Activated CD8-positive, alpha-beta memory T cell treated with anti-CD3 and anti-CD28 coated beads, Interleukin-2, amount 10 ng/mL, durations not matched to agents 7 days and 5 days (primary cell): ENCODE measurements at regions not wholly inside any gene's neighbourhood (a gene's known extent, or its start where the extent isn't known, plus 50 kb on each side); places are given as distances from the start of the nearest gene placed in this dataset.

ENCODE experiments used
- ATAC-seq: fragments of 150-1000 bp; cut with Tn5 transposase; one replicate; pipeline ENCODE4 v1.10.0; 2021; ENCODE audit warnings: moderate library complexity
- CTCF ChIA-PET: fragments of 350-600 bp; sonication (Branson Sonifier 250); formaldehyde crosslinking; loops from one replicate; lab custom pipeline; 2021; ENCODE audit warnings: antibody characterized with exemption; lab: Charles Lee
- DNase-seq: peaks from one replicate; pipeline ENCODE4 v3.0.0-alpha.2; 2020
- H3K27ac Mint-ChIP-seq: one replicate; pipeline ENCODE4 v1.8.0; 2021; ENCODE audit warnings: mild to moderate bottlenecking, mixed read lengths
- H3K27me3 Mint-ChIP-seq: one replicate; pipeline ENCODE4 v1.8.0; 2021; ENCODE audit warnings: mixed read lengths
- H3K36me3 Mint-ChIP-seq: one replicate; pipeline ENCODE4 v1.8.0; 2021; ENCODE audit warnings: mild to moderate bottlenecking, mixed read lengths
- H3K4me1 Mint-ChIP-seq: one replicate; pipeline ENCODE4 v1.8.0; 2021; ENCODE audit warnings: mixed read lengths
- H3K4me3 Mint-ChIP-seq: one replicate; pipeline ENCODE4 v1.8.0; 2021; ENCODE audit warnings: mild to moderate bottlenecking, moderate library complexity, mixed read lengths
- H3K9me3 Mint-ChIP-seq: one replicate; pipeline ENCODE4 v1.8.0; 2022; ENCODE audit warnings: low read depth, mixed read lengths

DNA sequence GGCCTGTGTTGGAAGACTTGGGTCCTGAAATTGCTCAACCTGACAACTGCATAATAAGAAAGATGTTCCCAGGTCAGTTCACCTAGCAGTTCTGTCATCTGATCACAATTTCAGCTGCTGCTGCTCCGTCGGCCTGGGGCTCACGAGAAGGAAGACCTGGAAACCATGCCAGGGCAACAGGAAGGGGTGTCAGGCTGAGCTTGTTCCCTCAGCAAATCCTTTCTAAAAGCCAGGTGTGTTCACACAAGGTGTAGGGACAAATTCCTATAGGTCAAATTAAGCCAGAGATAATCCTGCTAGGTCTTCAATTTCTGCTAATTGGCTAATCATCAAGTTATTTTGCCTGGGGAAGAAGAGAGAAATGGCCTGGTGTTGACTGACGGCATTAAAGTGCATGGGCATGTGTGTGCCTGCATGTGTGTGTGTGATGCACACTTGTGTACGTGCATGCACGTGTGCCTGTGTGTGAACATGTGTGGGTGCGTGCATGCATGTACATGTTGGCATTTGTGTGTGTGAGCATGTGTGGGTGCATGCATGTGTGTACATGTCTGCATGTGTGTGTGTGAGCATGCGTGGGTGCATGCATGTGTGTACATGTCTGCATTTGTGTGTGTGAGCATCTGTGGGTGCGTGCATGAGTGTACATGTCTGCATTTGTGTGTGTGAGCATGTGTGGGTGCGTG, 178.6 kb downstream of the TMEM18 start:
- DNase-seq (no peak), ATAC-seq (no peak)
- CTCF ChIA-PET: no interaction called here
- no peak overlapping the region for H3K4me3 Mint-ChIP-seq
- H3K27ac Mint-ChIP-seq: no peak overlapping the region
- H3K36me3 Mint-ChIP-seq: no peaks in the 10 kb centered on the region
- H3K9me3 Mint-ChIP-seq: no peaks in the 10 kb centered on the region
- peaks cover 2% of the 10 kb centered on the region for H3K27me3 Mint-ChIP-seq
- H3K4me1 Mint-ChIP-seq: no peaks in the 10 kb centered on the region

- no peaks in the 10 kb centered on the region for H3K36me3 Mint-ChIP-seq
- DNase-seq (no peak), ATAC-seq (no peak)
- H3K4me3 Mint-ChIP-seq: no peak overlapping the region
- H3K27ac Mint-ChIP-seq: no peak overlapping the region
- no peaks in the 10 kb centered on the region for H3K4me1 Mint-ChIP-seq
- H3K27me3 Mint-ChIP-seq: peaks cover 2% of the 10 kb centered on the region
- CTCF ChIA-PET: no interaction called here
- no peaks in the 10 kb centered on the region for H3K9me3 Mint-ChIP-seq
These were observed 179.3 kb downstream of the TMEM18 start for GRCh38 chr2:497770-498492.

- Mint-ChIP-seq H3K36me3 (no peaks in the 10 kb centered on the region), H3K9me3 (no peaks in the 10 kb centered on the region), H3K27me3 (peaks cover 6% of the 10 kb centered on the region), H3K27ac (no peak overlapping the region), H3K4me1 (no peaks in the 10 kb centered on the region), H3K4me3 (no peak overlapping the region)
- CTCF ChIA-PET: no interaction called here
- ATAC-seq (no peak), DNase-seq (no peak)
These were observed 180.5 kb downstream of the TMEM18 start for GRCh38 chr2:496729-497128.

GRCh38 chr2:495745-496275, 181.4 kb downstream of the TMEM18 start:
- Mint-ChIP-seq H3K9me3 (no peaks in the 10 kb centered on the region), H3K4me3 (no peak overlapping the region), H3K4me1 (no peaks in the 10 kb centered on the region)

GRCh38 chr2:494853-495252, 182.4 kb downstream of the TMEM18 start:
- ATAC-seq (no peak), DNase-seq (no peak)
- Mint-ChIP-seq H3K4me3 (no peak overlapping the region), H3K9me3 (no peaks in the 10 kb centered on the region), H3K36me3 (no peaks in the 10 kb centered on the region), H3K27me3 (peaks cover 6% of the 10 kb centered on the region), H3K4me1 (no peaks in the 10 kb centered on the region), H3K27ac (no peak overlapping the region)
- CTCF ChIA-PET: no interaction called here

More at GRCh38 chr2:495745-496275, 181.4 kb downstream of the TMEM18 start:
- peaks cover 6% of the 10 kb centered on the region for H3K27me3 Mint-ChIP-seq
- CTCF ChIA-PET: no interaction called here
- no peak overlapping the region for H3K27ac Mint-ChIP-seq
- DNase-seq: no peak
- no peaks in the 10 kb centered on the region for H3K36me3 Mint-ChIP-seq
- ATAC-seq: no peak

DNA sequence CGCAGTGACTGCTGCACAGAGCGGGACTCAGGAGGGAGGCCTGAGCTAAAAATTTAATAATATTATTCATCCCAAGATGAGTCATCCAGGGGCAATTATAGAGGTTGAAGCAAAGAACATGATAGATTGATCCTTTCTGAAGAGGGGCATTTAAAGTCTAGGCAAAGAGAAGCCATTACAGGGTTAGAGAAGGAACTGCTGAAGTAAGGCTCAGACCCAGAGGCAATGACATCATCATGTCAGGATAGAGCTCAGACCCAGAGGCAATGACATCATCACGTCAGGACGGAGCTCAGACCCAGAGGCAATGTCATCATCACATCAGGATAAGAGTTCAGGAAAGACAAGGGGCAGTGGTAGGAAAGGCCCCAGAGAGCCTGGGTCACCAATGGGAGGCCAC, 184.0 kb downstream of the TMEM18 start:
- H3K9me3 Mint-ChIP-seq: no peaks in the 10 kb centered on the region
- H3K4me1 Mint-ChIP-seq: no peaks in the 10 kb centered on the region
- H3K27me3 Mint-ChIP-seq: peaks cover 6% of the 10 kb centered on the region
- ATAC-seq (no peak), DNase-seq (no peak)
- H3K36me3 Mint-ChIP-seq: no peaks in the 10 kb centered on the region
- CTCF ChIA-PET: no interaction called here
- H3K27ac Mint-ChIP-seq: no peak overlapping the region
- no peak overlapping the region for H3K4me3 Mint-ChIP-seq

DNA sequence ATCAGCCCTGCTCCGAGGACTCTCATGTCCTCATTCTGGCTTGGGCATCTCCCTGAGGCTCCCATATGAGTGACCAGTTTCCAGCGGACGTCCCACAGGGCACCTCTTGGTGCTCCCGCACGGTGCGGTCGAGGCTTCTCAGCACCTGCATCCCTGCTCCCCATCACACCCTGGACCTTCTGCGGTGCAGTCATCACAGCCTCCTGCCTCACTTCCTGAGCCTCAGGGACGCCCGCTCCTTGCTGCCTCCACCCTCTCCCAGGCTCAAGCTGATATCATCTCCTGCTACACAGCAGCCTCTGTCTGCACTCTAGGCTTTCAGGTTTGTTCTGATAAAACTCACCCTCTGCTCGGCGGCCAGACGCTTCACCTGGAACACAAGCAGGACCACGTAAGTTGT, 185.0 kb downstream of the TMEM18 start:
- ATAC-seq: no peak
- CTCF ChIA-PET: no interaction called here
- DNase-seq: no peak
- H3K9me3 Mint-ChIP-seq: no peaks in the 10 kb centered on the region
- H3K4me1 Mint-ChIP-seq: no peaks in the 10 kb centered on the region
- no peak overlapping the region for H3K4me3 Mint-ChIP-seq
- peaks cover 6% of the 10 kb centered on the region for H3K27me3 Mint-ChIP-seq
- no peak overlapping the region for H3K27ac Mint-ChIP-seq
- no peaks in the 10 kb centered on the region for H3K36me3 Mint-ChIP-seq

GRCh38 chr2:489838-490237, 187.4 kb downstream of the TMEM18 start:
- Mint-ChIP-seq H3K36me3 (no peaks in the 10 kb centered on the region), H3K9me3 (no peaks in the 10 kb centered on the region), H3K4me1 (no peaks in the 10 kb centered on the region), H3K27me3 (peaks cover 4% of the 10 kb centered on the region), H3K4me3 (no peak overlapping the region), H3K27ac (no peak overlapping the region)
- ATAC-seq: no peak
- CTCF ChIA-PET: no interaction called here
- DNase-seq: no peak

GRCh38 chr2:489084-489483, 188.1 kb downstream of the TMEM18 start:
- no peak for DNase-seq
- no peak for ATAC-seq
- H3K4me1 Mint-ChIP-seq: no peaks in the 10 kb centered on the region
- H3K4me3 Mint-ChIP-seq: no peak overlapping the region
- no peaks in the 10 kb centered on the region for H3K9me3 Mint-ChIP-seq
- H3K27me3 Mint-ChIP-seq: peaks cover 4% of the 10 kb centered on the region
- H3K36me3 Mint-ChIP-seq: no peaks in the 10 kb centered on the region
- H3K27ac Mint-ChIP-seq: no peak overlapping the region
- CTCF ChIA-PET: no interaction called here

DNA sequence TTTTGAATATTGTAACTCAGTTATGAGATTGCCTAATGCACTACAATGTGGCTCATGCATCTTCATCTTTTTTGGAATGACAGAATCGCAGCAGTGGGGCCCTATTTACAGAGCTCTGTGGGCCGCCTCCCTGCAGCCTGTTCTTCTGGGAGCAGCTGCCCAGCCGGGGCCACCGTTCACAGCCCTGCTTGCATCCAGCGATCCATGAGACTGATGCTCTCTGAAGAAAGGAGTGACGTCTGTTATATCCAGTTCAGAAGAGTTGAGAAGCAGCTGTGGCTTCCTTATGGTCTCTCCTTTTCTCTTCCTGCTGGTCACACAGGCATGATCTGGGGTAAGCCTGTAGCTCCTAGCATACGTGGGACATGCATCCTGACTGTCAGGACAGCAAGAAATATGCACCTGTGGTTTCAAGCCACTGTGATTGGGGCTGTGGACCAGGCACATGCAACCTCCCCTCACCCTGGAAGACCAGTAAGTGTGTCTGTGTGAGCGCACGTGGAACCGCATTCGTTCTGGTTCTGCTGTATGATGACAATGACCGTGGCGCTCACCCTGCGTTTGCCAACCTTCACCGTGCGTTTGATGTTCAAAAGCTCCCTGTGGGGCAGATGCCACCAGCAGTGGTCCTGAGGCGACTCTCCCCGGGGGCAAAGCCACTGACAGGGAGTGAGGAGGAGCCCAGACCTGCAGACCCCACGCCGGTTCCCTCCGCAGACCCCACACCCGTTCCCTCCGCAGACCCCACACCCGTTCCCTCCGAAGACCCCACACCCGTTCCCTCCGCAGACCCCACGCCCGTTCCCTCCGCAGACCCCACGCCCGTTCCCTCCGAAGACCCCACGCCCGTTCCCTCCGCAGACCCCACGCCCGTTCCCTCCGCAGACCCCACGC, 189.8 kb downstream of the TMEM18 start:
- CTCF ChIA-PET: no interaction called here
- Mint-ChIP-seq H3K4me1 (no peaks in the 10 kb centered on the region), H3K9me3 (no peaks in the 10 kb centered on the region), H3K36me3 (no peaks in the 10 kb centered on the region), H3K27me3 (peaks cover 2% of the 10 kb centered on the region), H3K4me3 (no peak overlapping the region), H3K27ac (no peak overlapping the region)
- ATAC-seq (no peak), DNase-seq (no peak)

- Mint-ChIP-seq H3K4me1 (no peaks in the 10 kb centered on the region), H3K9me3 (no peaks in the 10 kb centered on the region), H3K4me3 (no peak overlapping the region), H3K36me3 (no peaks in the 10 kb centered on the region), H3K27ac (no peak overlapping the region), H3K27me3 (peaks cover 2% of the 10 kb centered on the region)
- ATAC-seq: no peak
- DNase-seq: no peak
- CTCF ChIA-PET: no interaction called here
These were observed 190.8 kb downstream of the TMEM18 start for GRCh38 chr2:486371-486770.

DNA sequence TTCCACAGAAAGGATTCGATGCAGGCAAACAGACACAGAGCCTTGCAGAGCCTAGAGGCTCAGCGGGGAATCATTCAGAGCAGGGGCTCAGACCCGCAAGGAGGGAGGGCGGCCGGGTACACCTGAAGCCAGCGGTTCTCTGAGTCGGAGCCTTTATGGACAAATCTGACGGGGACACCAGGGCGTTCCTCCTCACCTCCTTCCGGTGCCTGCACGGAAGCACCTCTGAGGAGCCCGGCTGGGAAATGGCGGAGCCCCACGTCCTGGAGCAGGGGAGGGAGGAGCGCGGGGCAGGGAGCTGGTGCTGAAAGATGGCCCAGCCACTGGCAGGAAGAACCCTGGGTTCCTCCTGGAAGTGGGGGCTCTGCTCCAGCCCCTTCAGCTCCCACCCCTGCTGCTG, 193.5 kb upstream of the ALKAL2 start:
- H3K27me3 Mint-ChIP-seq: peaks cover 2% of the 10 kb centered on the region
- CTCF ChIA-PET: no interaction called here
- DNase-seq (no peak), ATAC-seq (no peak)
- H3K4me3 Mint-ChIP-seq: no peak overlapping the region
- no peaks in the 10 kb centered on the region for H3K36me3 Mint-ChIP-seq
- no peak overlapping the region for H3K27ac Mint-ChIP-seq
- no peaks in the 10 kb centered on the region for H3K9me3 Mint-ChIP-seq
- no peaks in the 10 kb centered on the region for H3K4me1 Mint-ChIP-seq

DNA sequence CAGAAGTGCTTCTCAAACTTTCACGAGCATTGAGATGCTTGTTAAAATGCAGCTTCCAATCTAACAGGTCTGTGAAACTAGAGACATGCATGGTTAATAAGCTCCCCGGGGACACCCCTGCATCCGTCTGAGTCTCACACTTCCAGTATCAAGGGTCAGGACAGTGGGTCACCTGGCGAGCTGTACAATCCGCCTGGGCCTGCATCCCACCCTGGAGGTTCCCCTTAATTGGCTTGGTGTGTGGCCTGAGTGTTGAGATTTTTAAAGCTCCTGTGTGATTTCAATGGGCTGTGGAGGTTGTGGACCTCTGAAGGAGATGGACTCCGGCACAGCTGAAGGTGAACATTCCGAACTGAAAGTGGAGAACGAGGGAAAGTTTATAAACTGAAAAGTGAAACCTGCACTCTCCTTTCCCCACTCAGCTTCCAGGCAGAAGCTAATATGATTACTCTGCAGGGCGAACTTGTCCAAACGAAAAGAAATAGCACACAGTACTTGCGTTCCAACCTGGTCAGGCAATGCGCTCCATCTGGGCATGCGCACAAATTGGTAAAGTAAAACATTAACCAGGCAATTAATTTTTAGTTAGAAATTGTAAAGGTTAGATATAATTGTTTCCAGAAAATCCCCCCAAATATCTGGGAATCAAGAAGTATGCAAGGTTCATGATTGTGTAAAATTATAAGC, 191.7 kb upstream of the ALKAL2 start:
- CTCF ChIA-PET: interaction anchor here (0.9 kb wide), 1 partner anchor 14 kb away, joined by 3 read pairs; no protein-coding TSS in a partner anchor
- no peak overlapping the region for H3K27ac Mint-ChIP-seq
- no peak overlapping the region for H3K4me3 Mint-ChIP-seq
- no peaks in the 10 kb centered on the region for H3K9me3 Mint-ChIP-seq
- H3K27me3 Mint-ChIP-seq: peaks cover 6% of the 10 kb centered on the region
- DNase-seq: no peak
- ATAC-seq: no peak
- H3K4me1 Mint-ChIP-seq: no peaks in the 10 kb centered on the region
- no peaks in the 10 kb centered on the region for H3K36me3 Mint-ChIP-seq
